ENCODE measurements at regions not wholly inside any gene's neighbourhood (a gene's known extent, or its start where the extent isn't known, plus 50 kb on each side); places are given as distances from the start of the nearest gene placed in this dataset.

GRCh38 chr19:27762933-27763332 is 1450.0 kb downstream of the UQCRFS1 start:
- no peak overlapping the region for H3K4me3 ChIP-seq (ENCODE audit: control insufficient read depth, low read depth, low read length)
- DNase-seq (ENCODE audit: low read depth) = no peak
- TF ChIP-seq CTCF (IDR thresholded peaks at IDR 0.05; ENCODE audit: control insufficient read depth, insufficient read depth, low read depth, low read length, missing control alignments) = no peak

GRCh38 chr19:27759896-27760295 is 1453.1 kb downstream of the UQCRFS1 start:
- no peak for DNase-seq (ENCODE audit: low read depth)
- no peak overlapping the region for H3K4me3 ChIP-seq (ENCODE audit: control insufficient read depth, low read depth, low read length)
- no peak for TF ChIP-seq CTCF (IDR thresholded peaks at IDR 0.05; ENCODE audit: control insufficient read depth, insufficient read depth, low read depth, low read length, missing control alignments)

- H3K4me3 ChIP-seq (ENCODE audit: control insufficient read depth, low read depth, low read length) = no peak overlapping the region
- no peak for TF ChIP-seq CTCF (IDR thresholded peaks at IDR 0.05; ENCODE audit: control insufficient read depth, insufficient read depth, low read depth, low read length, missing control alignments)
- no peak for DNase-seq (ENCODE audit: low read depth)
Measured at GRCh38 chr19:27758626-27759505, 1454.1 kb downstream of the UQCRFS1 start.

GRCh38 chr19:27754700-27755099 is 1458.3 kb downstream of the UQCRFS1 start:
- no peak for DNase-seq (ENCODE audit: low read depth)
- TF ChIP-seq CTCF (IDR thresholded peaks at IDR 0.05; ENCODE audit: control insufficient read depth, insufficient read depth, low read depth, low read length, missing control alignments) = no peak
- no peak overlapping the region for H3K4me3 ChIP-seq (ENCODE audit: control insufficient read depth, low read depth, low read length)

GRCh38 chr19:27753622-27754021 is 1459.3 kb downstream of the UQCRFS1 start:
- TF ChIP-seq CTCF (IDR thresholded peaks at IDR 0.05; ENCODE audit: control insufficient read depth, insufficient read depth, low read depth, low read length, missing control alignments) = no peak
- DNase-seq (ENCODE audit: low read depth) = no peak
- no peak overlapping the region for H3K4me3 ChIP-seq (ENCODE audit: control insufficient read depth, low read depth, low read length)

- no peak for TF ChIP-seq CTCF (IDR thresholded peaks at IDR 0.05; ENCODE audit: control insufficient read depth, insufficient read depth, low read depth, low read length, missing control alignments)
- no peak for DNase-seq (ENCODE audit: low read depth)
- H3K4me3 ChIP-seq (ENCODE audit: control insufficient read depth, low read depth, low read length) = no peak overlapping the region
Measured at GRCh38 chr19:27752530-27753184, 1460.3 kb downstream of the UQCRFS1 start.
